ENCODE measurements at regions not wholly inside any gene's neighbourhood (a gene's known extent, or its start where the extent isn't known, plus 50 kb on each side); places are given as distances from the start of the nearest gene placed in this dataset.

GRCh38 chr5:57720656-57721055 lies 238.0 kb upstream of the ACTBL2 start:
- Histone ChIP-seq H4K91ac (replicated peaks; ENCODE audit: insufficient read length, low read length) (no peak overlapping the region), H3K4me3 (ENCODE audit: extremely low read depth in 1 of 4, insufficient read depth in 2 of 4, low read depth in 3 of 4, low read length in 4 of 4) (no peak overlapping the region), H3K18ac (ENCODE audit: extremely low read depth, low read length) (no peak overlapping the region), H2BK120ac (replicated peaks; ENCODE audit: low read depth, low read length) (no peak overlapping the region), H3K9me3 (ENCODE audit: insufficient read depth in 2 of 2, low read depth in 1 of 2, low read length in 1 of 2) (no peaks in the 10 kb centered on the region), H3K14ac (ENCODE audit: insufficient read length) (no peak overlapping the region), H3K79me2 (ENCODE audit: control insufficient read depth in 1 of 2, insufficient read depth in 2 of 2, low read length in 2 of 2) (no peaks in the 10 kb centered on the region), H3K4me1 (replicated peaks in 1 of 4; ENCODE audit: control insufficient read depth in 3 of 4, insufficient read depth in 4 of 4, low read length in 3 of 4) (no peaks in the 10 kb centered on the region), H3K79me1 (ENCODE audit: low read depth, low read length) (no peaks in the 10 kb centered on the region), H3K23me2 (ENCODE audit: low read depth, low read length) (no peaks in the 10 kb centered on the region), H3K56ac (replicated peaks; ENCODE audit: insufficient read length, low read depth, low read length) (no peak overlapping the region), H3K4ac (replicated peaks; ENCODE audit: insufficient read length, low read depth, low read length) (no peak overlapping the region), H4K20me1 (replicated peaks in 1 of 2; ENCODE audit: control insufficient read depth in 1 of 2, insufficient read depth in 2 of 2, low read length in 2 of 2) (no peaks in the 10 kb centered on the region), H2AFZ (ENCODE audit: low read length) (no peak overlapping the region), H3K36me3 (ENCODE audit: control insufficient read depth in 2 of 4, insufficient read depth in 4 of 4, low read length in 3 of 4) (no peaks in the 10 kb centered on the region), H4K5ac (ENCODE audit: insufficient read length, low read depth, low read length) (no peak overlapping the region), H2BK20ac (ENCODE audit: low read length) (no peak overlapping the region), H2AK5ac (ENCODE audit: low read depth, low read length) (no peak overlapping the region), H4K8ac (ENCODE audit: extremely low read depth, insufficient read depth, low read length) (no peak overlapping the region), H3K4me2 (ENCODE audit: insufficient read depth in 1 of 2, low read depth in 2 of 2, low read length in 2 of 2) (no peak overlapping the region), H3K27me3 (replicated peaks in 1 of 4; ENCODE audit: control insufficient read depth in 3 of 4, extremely low read depth in 1 of 4, insufficient read depth in 3 of 4, low read length in 3 of 4) (no peaks in the 10 kb centered on the region), H3K27ac (ENCODE audit: low read depth, low read length) (no peak overlapping the region), H2BK15ac (ENCODE audit: low read length) (no peak overlapping the region), H2BK5ac (ENCODE audit: low read depth, low read length) (no peak overlapping the region), H3K23ac (ENCODE audit: insufficient read length) (no peak overlapping the region), H2BK12ac (ENCODE audit: low read depth, low read length) (no peak overlapping the region), H3K9ac (replicated peaks in 1 of 4; ENCODE audit: extremely low read depth in 1 of 4, low read depth in 3 of 4, low read length in 3 of 4) (no peak overlapping the region)
- no peak for DNase-seq (ENCODE audit: low read depth in 1 of 2, low spot score in 2 of 2)
- 93% methylated on average over 4 of the region's 4 CpGs; no CpG with 5 or more reads in 1 of the 2 experiments for WGBS, 2 experiments (ENCODE audit: extremely low coverage in 1 of 2, insufficient coverage in 1 of 2, insufficient read length in 1 of 2, insufficient replicate concordance in 2 of 2, low coverage in 1 of 2, low lambda C conversion rate in 2 of 2, missing lambda C conversion rate in 1 of 2)
- POLR2A ChIA-PET (ENCODE audit: partially characterized antibody) = no interaction called here
- no peak for FAIRE-seq
- CTCF ChIA-PET (ENCODE audit: partially characterized antibody) = interaction anchor here (0.6 to 1.5 kb wide), 6 partner anchors 29 to 575 kb away, joined by 3 to 4 read pairs (median 3); no protein-coding TSS in a partner anchor
- TF ChIP-seq CHD2 (IDR thresholded peaks at IDR 0.05; ENCODE audit: low read length) (no peak), TAF7 (optimal IDR thresholded peaks at IDR 0.05; ENCODE audit: borderline replicate concordance, low read depth, low read length) (no peak)
- TF ChIP-seq, protein P1, sequence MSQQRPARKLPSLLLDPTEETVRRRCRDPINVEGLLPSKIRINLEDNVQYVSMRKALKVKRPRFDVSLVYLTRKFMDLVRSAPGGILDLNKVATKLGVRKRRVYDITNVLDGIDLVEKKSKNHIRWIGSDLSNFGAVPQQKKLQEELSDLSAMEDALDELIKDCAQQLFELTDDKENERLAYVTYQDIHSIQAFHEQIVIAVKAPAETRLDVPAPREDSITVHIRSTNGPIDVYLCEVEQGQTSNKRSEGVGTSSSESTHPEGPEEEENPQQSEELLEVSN (IDR thresholded peaks at IDR 0.05) = no peak

Data from H1 (cell line).